ENCODE measurements at regions not wholly inside any gene's neighbourhood (a gene's known extent, or its start where the extent isn't known, plus 50 kb on each side); places are given as distances from the start of the nearest gene placed in this dataset.

DNA sequence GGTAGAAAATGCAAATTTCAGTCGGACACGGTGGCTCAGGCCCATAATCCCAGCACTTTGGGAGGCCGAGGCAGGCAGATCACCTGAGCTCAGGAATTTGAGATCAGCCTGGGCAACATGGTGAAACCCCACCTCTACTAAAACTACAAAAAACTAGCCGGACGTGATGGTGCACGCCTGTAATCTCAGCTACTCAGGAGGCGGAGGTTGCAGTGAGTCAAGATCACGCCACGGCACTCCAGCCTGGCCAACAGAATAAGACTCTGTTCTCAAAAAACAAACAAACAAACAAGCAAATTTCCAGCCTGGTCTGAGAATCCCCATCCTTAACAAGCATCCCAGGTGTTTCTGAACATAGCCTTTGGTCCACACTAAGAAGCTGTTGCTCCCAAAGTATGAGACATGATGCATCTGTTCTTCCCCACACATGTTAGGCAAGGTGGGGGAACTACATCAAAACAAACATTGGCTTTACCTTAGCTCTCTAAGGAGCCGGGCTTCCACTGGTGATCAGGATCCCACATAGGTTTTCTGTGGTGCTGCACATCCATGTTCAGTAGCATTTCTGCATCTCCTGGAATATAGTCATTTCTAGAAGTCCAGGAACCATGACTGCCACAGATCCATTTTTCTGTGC lies 92.5 kb upstream of the DMRT1 start:
- H3K9ac ChIP-seq (ENCODE audit: low read length) = no peak overlapping the region

DNA sequence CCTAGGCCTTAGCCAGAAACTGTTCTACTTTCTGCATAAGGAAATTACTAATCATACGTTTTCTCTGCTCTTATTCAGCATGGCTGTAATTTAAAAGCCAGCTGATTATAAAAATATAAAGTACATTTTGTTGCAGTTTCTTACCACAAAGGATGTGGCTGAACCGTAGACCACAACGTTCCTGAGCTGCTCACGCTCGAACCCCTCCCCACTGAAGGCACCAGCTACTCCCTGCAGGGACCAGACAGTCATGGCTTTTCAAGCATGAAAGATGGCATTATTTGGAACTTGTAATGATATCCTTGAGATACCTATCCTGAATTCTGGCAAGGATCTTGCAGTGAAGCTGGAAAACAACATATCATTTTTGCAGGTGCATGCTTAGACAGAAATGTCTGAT lies 91.8 kb upstream of the DMRT1 start:
- H3K79me2 ChIP-seq (ENCODE audit: low read length) = no peaks in the 10 kb centered on the region
- no peak overlapping the region for H3K27ac ChIP-seq (ENCODE audit: low read length)
- H2AFZ ChIP-seq (ENCODE audit: low read length) = no peak overlapping the region
- peaks cover 20% of the 10 kb centered on the region for H3K4me1 ChIP-seq (ENCODE audit: insufficient read depth, low read length)
- no peaks in the 10 kb centered on the region for H3K9me2 ChIP-seq (replicated peaks; ENCODE audit: low read length)
- no peak for TF ChIP-seq EZH2phosphoT487 (IDR thresholded peaks at IDR 0.05; ENCODE audit: borderline replicate concordance, low read length)
- no peaks in the 10 kb centered on the region for H4K20me1 ChIP-seq (ENCODE audit: low read length)
- no peak overlapping the region for H3K4me2 ChIP-seq (ENCODE audit: low read length)
- no peak overlapping the region for H3K4me3 ChIP-seq (ENCODE audit: low read length)
- H3K9ac ChIP-seq (ENCODE audit: low read length) = no peak overlapping the region
- no peak for DNase-seq
- intact Hi-C loops (cut with micrococcal nuclease) = no loop called here
- POLR2A ChIA-PET (ENCODE audit: unreplicated experiment) = no interaction called here
- ATAC-seq = no peak
- no TSS peak for BruUV-seq (replicated peaks)
- H3K27me3 ChIP-seq (ENCODE audit: low read length) = no peaks in the 10 kb centered on the region
- H3K9me3 ChIP-seq (ENCODE audit: low read length) = no peaks in the 10 kb centered on the region
- no peaks in the 10 kb centered on the region for H3K36me3 ChIP-seq (ENCODE audit: low read depth, low read length)
- CTCF ChIA-PET = no interaction called here
- peaks cover 6% of the 10 kb centered on the region for H3F3A ChIP-seq (ENCODE audit: low read length, unreplicated experiment)

More for the DNA sequence above, 92.5 kb upstream of the DMRT1 start:
- no peaks in the 10 kb centered on the region for H3K79me2 ChIP-seq (ENCODE audit: low read length)
- H2AFZ ChIP-seq (ENCODE audit: low read length) = no peak overlapping the region
- ChIA-PET CTCF (no interaction called here), POLR2A (ENCODE audit: unreplicated experiment) (no interaction called here)
- intact Hi-C loops (cut with micrococcal nuclease) = no loop called here
- H3K27ac ChIP-seq (ENCODE audit: low read length) = no peak overlapping the region
- ATAC-seq = no peak
- H3K36me3 ChIP-seq (ENCODE audit: low read depth, low read length) = no peaks in the 10 kb centered on the region
- H3K4me2 ChIP-seq (ENCODE audit: low read length) = no peak overlapping the region
- H3K4me3 ChIP-seq (ENCODE audit: low read length) = no peak overlapping the region
- H3K9me3 ChIP-seq (ENCODE audit: low read length) = no peaks in the 10 kb centered on the region
- no peaks in the 10 kb centered on the region for H3K9me2 ChIP-seq (replicated peaks; ENCODE audit: low read length)
- no peak for DNase-seq
- H3F3A ChIP-seq (ENCODE audit: low read length, unreplicated experiment) = peaks cover 6% of the 10 kb centered on the region
- TF ChIP-seq, protein P1, sequence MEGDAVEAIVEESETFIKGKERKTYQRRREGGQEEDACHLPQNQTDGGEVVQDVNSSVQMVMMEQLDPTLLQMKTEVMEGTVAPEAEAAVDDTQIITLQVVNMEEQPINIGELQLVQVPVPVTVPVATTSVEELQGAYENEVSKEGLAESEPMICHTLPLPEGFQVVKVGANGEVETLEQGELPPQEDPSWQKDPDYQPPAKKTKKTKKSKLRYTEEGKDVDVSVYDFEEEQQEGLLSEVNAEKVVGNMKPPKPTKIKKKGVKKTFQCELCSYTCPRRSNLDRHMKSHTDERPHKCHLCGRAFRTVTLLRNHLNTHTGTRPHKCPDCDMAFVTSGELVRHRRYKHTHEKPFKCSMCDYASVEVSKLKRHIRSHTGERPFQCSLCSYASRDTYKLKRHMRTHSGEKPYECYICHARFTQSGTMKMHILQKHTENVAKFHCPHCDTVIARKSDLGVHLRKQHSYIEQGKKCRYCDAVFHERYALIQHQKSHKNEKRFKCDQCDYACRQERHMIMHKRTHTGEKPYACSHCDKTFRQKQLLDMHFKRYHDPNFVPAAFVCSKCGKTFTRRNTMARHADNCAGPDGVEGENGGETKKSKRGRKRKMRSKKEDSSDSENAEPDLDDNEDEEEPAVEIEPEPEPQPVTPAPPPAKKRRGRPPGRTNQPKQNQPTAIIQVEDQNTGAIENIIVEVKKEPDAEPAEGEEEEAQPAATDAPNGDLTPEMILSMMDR (conservative IDR thresholded peaks at IDR 0.05; ENCODE audit: low read depth, low read length) = no peak
- TF ChIP-seq EZH2 (IDR thresholded peaks at IDR 0.05; ENCODE audit: low read length, unreplicated experiment) = no peak
- TF ChIP-seq EZH2phosphoT487 (IDR thresholded peaks at IDR 0.05; ENCODE audit: borderline replicate concordance, low read length) = no peak
- H3K4me1 ChIP-seq (ENCODE audit: insufficient read depth, low read length) = peaks cover 20% of the 10 kb centered on the region
- H4K20me1 ChIP-seq (ENCODE audit: low read length) = no peaks in the 10 kb centered on the region
- BruUV-seq (replicated peaks) = no TSS peak
- no peaks in the 10 kb centered on the region for H3K27me3 ChIP-seq (ENCODE audit: low read length)

DNA sequence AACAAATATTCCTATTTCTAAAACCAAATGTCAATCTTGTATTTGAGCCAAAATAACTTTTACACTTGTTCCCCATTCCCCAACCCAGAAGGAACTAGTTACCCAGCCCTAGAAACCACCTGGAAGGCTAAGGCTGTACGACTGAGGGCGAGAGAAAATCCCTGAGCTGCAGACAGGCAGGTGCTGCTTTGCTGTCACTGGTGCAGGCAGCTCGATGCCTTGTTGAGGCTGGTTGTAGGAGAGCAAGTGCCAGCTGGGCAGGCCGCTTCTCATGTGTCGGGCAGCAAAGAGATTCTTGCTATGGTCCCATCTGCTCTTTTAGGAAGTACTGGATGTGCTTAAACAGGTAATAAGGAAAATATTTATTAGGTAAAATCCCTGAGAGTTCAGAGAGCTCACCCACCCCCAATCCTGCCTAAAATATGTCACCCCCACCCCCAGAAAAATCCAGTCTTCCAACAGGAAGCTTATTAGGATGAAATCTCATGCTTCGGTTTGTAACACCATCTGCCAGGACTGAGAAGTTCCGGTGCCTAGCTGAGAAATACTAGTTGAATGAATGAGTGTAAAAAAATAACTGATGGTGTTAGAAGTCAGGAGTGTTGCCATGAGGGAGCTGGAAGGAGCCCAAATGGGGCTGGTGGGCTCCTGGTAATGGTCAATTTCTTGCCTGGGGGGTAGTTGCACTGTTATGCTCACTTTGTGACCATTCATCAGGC lies 91.1 kb upstream of the DMRT1 start:
- POLR2A ChIA-PET (ENCODE audit: unreplicated experiment) = no interaction called here
- intact Hi-C loops (cut with micrococcal nuclease) = no loop called here

More for the DNA sequence above, 91.1 kb upstream of the DMRT1 start:
- peaks cover 21% of the 10 kb centered on the region for H3K4me1 ChIP-seq (ENCODE audit: insufficient read depth, low read length)
- H4K20me1 ChIP-seq (ENCODE audit: low read length) = no peaks in the 10 kb centered on the region
- ATAC-seq = no peak
- TF ChIP-seq EZH2 (IDR thresholded peaks at IDR 0.05; ENCODE audit: low read length, unreplicated experiment) (no peak), EZH2phosphoT487 (IDR thresholded peaks at IDR 0.05; ENCODE audit: borderline replicate concordance, low read length) (no peak)
- TF ChIP-seq, protein P1 (conservative IDR thresholded peaks at IDR 0.05; ENCODE audit: low read depth, low read length) = no peak
- BruUV-seq (replicated peaks) = no TSS peak
- H3K9ac ChIP-seq (ENCODE audit: low read length) = no peak overlapping the region
- peak overlapping the region; percentile 72; the same call in 1 of the 2 replicates for H3K4me2 ChIP-seq (ENCODE audit: low read length)
- H3K9me3 ChIP-seq (ENCODE audit: low read length) = no peaks in the 10 kb centered on the region
- CTCF ChIA-PET = no interaction called here
- peaks cover 6% of the 10 kb centered on the region for H3F3A ChIP-seq (ENCODE audit: low read length, unreplicated experiment)
- H3K27ac ChIP-seq (ENCODE audit: low read length) = peak overlapping the region; percentile 94; the same call in 1 of the 2 replicates
- H3K27me3 ChIP-seq (ENCODE audit: low read length) = no peaks in the 10 kb centered on the region
- no peak overlapping the region for H2AFZ ChIP-seq (ENCODE audit: low read length)
- H3K79me2 ChIP-seq (ENCODE audit: low read length) = no peaks in the 10 kb centered on the region
- H3K9me2 ChIP-seq (replicated peaks; ENCODE audit: low read length) = no peaks in the 10 kb centered on the region
- no peak overlapping the region for H3K4me3 ChIP-seq (ENCODE audit: low read length)
- no peak for DNase-seq
- no peaks in the 10 kb centered on the region for H3K36me3 ChIP-seq (ENCODE audit: low read depth, low read length)
